ENCODE measurements at regions not wholly inside any gene's neighbourhood (a gene's known extent, or its start where the extent isn't known, plus 50 kb on each side); places are given as distances from the start of the nearest gene placed in this dataset.

- H3K4me1 ChIP-seq (replicated peaks) = no peaks in the 10 kb centered on the region
- no peaks in the 10 kb centered on the region for H3K27me3 ChIP-seq (replicated peaks; ENCODE audit: insufficient read depth)
- no peaks in the 10 kb centered on the region for H3K36me3 ChIP-seq
- no peaks in the 10 kb centered on the region for H3K9me3 ChIP-seq
- H3K27ac ChIP-seq = no peak overlapping the region
- H3K4me3 ChIP-seq = no peak overlapping the region
- no peak for DNase-seq (ENCODE audit: low spot score)
- WGBS = 48% methylated on average over 1 of the region's 1 CpG
- intact Hi-C loops (cut with DNase I) = no loop called here
- no peak for TF ChIP-seq POLR2A (IDR thresholded peaks at IDR 0.05)
Measured at GRCh38 chr12:87802721-87803011, 226.5 kb downstream of the C12orf50 start.

- no peak for DNase-seq (ENCODE audit: low spot score)
- no peak overlapping the region for H3K4me3 ChIP-seq
- H3K27ac ChIP-seq = no peak overlapping the region
- H3K9me3 ChIP-seq = no peaks in the 10 kb centered on the region
- no peaks in the 10 kb centered on the region for H3K36me3 ChIP-seq
- no peaks in the 10 kb centered on the region for H3K4me1 ChIP-seq (replicated peaks)
- TF ChIP-seq CTCF (IDR thresholded peaks at IDR 0.05) (no peak), POLR2A (IDR thresholded peaks at IDR 0.05) (no peak), POLR2AphosphoS5 (IDR thresholded peaks at IDR 0.05) (no peak)
- intact Hi-C loops (cut with DNase I) = no loop called here
- WGBS = 27% methylated on average over 4 of the region's 4 CpGs
- no peaks in the 10 kb centered on the region for H3K27me3 ChIP-seq (replicated peaks; ENCODE audit: insufficient read depth)
Measured at GRCh38 chr12:87801860-87802720, 227.1 kb downstream of the C12orf50 start.

GRCh38 chr12:87796961-87797516 lies 232.2 kb downstream of the C12orf50 start:
- DNase-seq (ENCODE audit: low spot score) = no peak
- 41% methylated on average over 1 of the region's 1 CpG for WGBS
- TF ChIP-seq POLR2A (IDR thresholded peaks at IDR 0.05) (no peak), CTCF (IDR thresholded peaks at IDR 0.05) (no peak), POLR2AphosphoS5 (IDR thresholded peaks at IDR 0.05) (no peak)
- Histone ChIP-seq H3K27ac (no peak overlapping the region), H3K4me3 (no peak overlapping the region), H3K27me3 (replicated peaks; ENCODE audit: insufficient read depth) (no peaks in the 10 kb centered on the region), H3K36me3 (no peaks in the 10 kb centered on the region), H3K9me3 (no peaks in the 10 kb centered on the region), H3K4me1 (replicated peaks) (no peaks in the 10 kb centered on the region)
- intact Hi-C loops (cut with DNase I) = no loop called here

GRCh38 chr12:87795555-87795954 lies 233.6 kb downstream of the C12orf50 start:
- WGBS = 21% methylated on average over 2 of the region's 2 CpGs
- Histone ChIP-seq H3K4me1 (replicated peaks) (no peaks in the 10 kb centered on the region), H3K9me3 (no peaks in the 10 kb centered on the region), H3K36me3 (no peaks in the 10 kb centered on the region), H3K4me3 (no peak overlapping the region), H3K27me3 (replicated peaks; ENCODE audit: insufficient read depth) (no peaks in the 10 kb centered on the region), H3K27ac (no peak overlapping the region)
- intact Hi-C loops (cut with DNase I) = no loop called here
- DNase-seq (ENCODE audit: low spot score) = no peak
- TF ChIP-seq POLR2AphosphoS5 (IDR thresholded peaks at IDR 0.05) (no peak), POLR2A (IDR thresholded peaks at IDR 0.05) (no peak), CTCF (IDR thresholded peaks at IDR 0.05) (no peak)

- no peak for DNase-seq (ENCODE audit: low spot score)
- 75% methylated on average over 1 of the region's 1 CpG for WGBS
- H3K27me3 ChIP-seq (replicated peaks; ENCODE audit: insufficient read depth) = no peaks in the 10 kb centered on the region
- H3K27ac ChIP-seq = no peak overlapping the region
- intact Hi-C loops (cut with DNase I) = no loop called here
- no peaks in the 10 kb centered on the region for H3K4me1 ChIP-seq (replicated peaks)
- H3K9me3 ChIP-seq = no peaks in the 10 kb centered on the region
- H3K36me3 ChIP-seq = no peaks in the 10 kb centered on the region
- H3K4me3 ChIP-seq = no peak overlapping the region
- TF ChIP-seq CTCF (IDR thresholded peaks at IDR 0.05) = no peak
Measured at GRCh38 chr12:87794854-87795253, 234.3 kb downstream of the C12orf50 start.

Data from prostate gland (tissue), 2 donors.